Amniotic epithelial cell (primary cell): ENCODE measurements at regions not wholly inside any gene's neighbourhood (a gene's known extent, or its start where the extent isn't known, plus 50 kb on each side); places are given as distances from the start of the nearest gene placed in this dataset.
"Not testable (repeated sequence)": the region's sequence is repeated elsewhere in the genome, so short reads cannot be mapped to it uniquely, and the experiment has no call there.

Source experiments
- DNase-seq: peaks from one replicate; pipeline ENCODE4 v3.0.0-alpha.2; 2010; ENCODE audit warnings: low read depth

DNA sequence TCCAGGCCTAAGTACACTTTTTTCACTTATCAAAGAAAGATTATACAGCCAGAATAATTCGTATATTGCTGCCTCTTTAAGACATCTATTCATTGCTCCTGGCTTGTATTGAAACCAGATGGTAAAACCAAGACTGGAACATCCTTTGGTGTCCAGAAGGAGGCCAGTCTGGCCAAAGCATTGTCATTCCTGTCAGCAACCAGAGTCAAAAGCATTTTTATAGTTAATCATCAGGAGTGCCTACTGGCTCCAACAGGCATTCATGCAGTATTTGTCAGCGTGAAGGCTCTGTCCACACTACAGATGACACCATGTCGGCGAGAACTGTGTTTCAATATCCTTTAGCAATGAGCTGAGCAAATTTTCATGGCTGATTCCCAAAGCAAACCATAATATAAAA, 118.0 kb upstream of the G2E3 start:
- no peak for DNase-seq

DNA sequence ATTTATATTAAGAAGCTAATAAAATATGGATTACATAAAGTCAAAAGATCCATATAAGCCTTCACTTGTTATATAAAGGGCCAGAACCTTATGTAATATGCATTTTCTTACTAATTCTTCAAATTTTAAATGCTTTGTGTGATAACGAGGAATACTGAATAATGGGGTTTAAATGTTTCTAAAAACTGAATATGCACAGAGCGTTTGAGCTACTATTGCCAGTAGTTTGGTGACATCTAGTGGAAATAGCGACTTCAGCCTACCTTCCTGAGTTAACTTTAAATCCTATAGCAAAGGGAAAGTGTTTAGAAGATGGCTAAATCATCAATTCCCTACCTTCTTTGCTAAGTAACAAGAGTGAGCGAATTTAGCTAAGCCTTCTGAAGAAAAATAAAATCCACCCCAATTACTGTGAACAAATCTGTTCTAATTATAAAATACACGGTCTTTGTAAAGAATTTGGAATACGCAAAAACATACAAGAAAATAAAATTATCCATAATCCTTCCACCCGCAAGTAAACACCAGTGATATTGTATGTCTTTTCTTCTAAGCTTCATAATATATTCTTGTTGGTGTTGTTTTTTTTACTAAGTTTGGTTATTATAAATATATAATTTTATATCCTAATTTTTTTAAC, 115.5 kb upstream of the G2E3 start:
- peak; percentile 32 for DNase-seq

DNA sequence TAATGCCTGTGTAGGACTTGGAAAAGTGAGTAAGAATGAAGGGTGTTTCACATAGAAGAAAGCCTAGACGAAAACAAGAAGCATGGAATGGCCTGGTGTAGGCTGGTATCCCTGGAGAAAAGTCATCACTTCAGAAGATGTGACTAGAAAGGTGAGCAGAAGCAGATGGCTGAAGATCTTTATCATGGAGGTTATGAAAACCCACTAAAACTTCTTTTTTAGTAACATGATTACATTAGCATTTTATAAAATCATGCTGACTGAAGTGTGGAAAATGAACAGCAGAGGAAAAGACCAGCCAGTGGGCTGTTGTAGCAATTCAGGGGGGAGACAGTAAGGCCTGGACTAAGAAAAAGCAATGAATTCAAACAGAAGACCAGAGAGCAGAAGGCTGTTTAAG, 114.5 kb upstream of the G2E3 start:
- DNase-seq: no peak

DNA sequence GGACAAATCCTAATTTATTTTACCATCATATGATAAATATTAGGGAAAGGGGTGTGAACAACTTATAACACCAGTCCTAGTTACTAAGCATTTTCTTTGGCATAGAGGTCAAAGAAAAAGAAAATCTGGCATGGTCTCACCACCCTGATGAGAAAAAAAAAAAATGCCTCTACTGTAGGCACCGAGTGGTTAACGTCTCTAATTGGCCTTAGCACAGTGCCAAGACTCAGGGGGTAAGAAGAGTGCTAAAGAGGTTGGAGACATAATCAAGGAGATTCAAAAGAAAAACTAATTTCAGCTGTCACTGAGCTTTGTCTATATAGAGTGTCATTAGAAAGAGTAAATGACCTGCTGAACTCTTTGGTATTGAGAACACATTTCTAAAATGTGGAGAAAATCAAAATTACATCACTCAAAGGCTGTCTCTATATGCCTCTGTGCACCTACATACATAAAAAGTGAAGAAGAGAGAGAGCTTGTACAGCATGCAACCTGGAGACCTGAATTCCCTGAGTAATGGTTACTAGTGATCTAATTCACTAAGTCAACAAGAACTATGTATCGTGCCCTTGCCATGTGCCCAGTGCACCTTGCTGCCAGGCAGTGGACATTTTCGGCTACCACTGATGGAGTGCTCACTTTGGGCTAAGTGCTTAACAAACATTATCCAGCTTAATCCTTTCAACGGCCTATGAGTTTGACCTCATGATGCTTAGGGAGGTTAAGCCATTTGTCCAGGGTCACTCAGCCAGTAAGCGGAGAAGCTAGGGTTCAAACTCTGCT, 113.8 kb upstream of the G2E3 start:
- DNase-seq: no peak

DNA sequence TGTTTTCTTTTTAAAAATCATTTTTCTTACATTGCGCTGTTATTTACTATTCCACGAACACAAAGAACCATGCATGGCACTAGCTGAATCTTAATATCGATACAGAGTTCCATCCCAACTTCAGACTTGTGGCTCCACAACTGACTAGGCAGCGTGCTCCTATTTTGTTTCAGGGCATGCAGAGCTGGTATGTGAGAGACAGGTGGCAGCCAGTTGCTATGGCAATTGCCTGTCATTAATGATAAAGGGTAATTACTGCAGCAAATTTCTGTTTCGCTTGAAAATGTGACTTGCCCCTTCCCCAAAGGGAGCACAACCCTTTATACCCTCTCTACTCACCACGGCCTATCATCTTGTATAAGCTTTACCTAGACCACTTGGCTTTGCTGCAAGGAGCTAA, 113.1 kb upstream of the G2E3 start:
- DNase-seq: no peak

DNA sequence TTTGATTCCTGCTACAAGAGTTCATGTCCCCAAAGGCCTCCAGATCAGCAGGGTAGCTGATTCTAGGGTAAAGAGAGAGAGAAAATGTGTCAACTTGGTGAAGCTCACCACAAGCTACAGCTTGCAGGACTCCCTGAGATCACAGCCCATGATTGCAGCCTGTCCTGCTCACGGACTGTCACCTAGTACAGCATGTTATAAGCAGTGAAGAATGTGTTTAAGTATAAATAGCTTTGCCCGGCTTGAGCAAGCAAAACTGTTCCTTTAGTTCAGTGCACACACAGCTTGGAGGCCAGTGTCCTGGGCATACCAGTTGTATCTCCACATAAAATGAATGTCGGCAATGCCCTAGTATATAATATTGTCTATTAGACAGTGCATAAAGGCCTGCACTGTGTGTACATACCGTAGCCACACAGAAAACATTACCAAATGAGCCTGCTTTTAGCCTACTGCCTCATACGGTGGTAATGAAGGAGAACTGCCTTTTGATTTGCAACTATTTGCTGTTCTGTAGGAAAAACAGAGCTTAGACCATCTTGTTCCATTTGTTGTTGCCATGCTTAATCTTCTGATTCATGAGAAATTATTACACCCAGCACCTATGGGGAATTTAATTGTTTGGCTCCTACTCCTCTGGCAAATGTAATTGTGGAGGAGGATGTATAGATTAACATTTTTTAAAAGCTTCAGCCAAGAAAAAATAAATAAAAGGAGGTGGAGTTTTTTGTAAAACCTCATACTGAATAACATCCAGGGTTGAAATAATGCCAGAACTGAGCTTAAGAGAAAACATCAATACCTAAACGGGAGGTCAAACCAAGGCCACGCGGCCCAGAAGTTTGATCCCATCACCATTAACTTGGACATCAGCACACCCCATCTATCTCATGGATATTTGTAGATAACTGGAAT, 108.1 kb upstream of the G2E3 start:
- no peak for DNase-seq

DNA sequence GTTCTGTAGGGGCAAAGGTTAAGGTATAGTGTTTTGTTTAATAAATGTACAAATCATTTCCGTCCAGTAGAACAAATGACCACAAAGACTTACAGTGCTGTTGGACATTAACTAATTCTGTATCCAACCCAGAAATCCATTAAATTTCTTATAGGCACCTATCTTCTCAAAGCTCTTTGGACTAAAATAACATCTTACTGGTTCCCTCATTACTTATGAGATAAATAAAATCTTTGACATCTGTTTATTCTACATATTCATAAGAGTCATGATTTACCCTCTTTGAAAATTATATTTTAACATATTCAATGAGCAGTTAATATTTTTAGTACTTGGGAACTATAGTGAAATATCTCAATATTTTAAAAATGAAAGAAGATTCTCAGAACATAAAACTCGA, 102.7 kb upstream of the G2E3 start:
- no peak for DNase-seq

DNA sequence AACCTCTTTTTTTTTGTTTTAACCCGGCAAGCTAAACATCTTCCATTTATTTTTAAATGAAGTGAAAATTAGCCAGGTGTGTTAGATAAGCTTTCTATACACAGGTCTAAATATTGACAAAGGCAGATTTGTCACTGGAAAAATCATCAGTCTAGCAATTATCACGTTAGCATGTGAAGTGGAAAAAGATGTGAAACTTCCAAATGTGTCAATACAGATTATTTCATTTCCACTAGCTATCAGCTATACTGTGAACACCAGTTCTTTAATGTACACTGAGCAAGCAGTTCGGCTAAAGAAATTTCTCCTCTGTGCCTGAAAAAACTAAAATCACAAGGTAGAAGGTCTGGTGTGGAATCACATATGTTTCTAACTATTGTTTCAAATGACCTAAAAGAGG, 96.6 kb upstream of the G2E3 start:
- DNase-seq: no peak

DNA sequence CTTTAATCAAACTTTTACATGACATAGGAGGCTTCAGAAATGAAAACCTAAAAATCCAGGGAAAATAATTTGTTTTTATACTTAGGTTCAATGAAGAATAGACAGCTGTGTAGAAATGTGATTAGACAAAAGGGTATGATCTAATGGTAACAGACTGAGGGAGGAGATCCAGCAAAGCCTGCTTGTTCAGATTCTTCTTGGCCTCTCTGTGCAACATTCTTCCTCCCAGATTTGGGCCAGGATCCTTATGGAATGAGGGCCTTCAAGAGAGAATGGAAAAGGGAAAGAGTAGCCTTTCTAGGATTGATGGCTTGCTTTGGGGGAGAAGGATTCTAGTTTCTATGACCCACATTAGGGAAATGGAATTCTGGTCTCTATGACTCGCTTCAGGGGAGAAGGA, 94.5 kb upstream of the G2E3 start:
- DNase-seq: no peak

DNA sequence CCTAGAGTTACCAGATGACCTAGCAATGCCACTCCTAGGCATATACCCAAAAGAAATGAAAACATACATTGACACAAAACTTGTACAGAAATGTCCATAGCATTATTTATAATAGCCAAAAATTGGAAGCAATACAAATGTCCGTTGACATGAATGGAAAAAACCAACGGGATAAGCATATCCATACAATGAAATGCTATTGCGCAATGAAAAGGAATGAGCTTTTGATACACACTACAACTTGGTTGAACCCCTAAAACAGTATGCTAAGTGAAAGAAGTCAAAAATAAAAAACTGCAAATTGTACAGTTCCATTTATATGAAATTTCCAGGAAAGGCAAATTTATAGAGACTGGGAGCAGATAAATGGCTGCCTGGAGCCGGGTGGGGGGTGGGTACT, 90.6 kb upstream of the G2E3 start:
- no peak for DNase-seq

DNA sequence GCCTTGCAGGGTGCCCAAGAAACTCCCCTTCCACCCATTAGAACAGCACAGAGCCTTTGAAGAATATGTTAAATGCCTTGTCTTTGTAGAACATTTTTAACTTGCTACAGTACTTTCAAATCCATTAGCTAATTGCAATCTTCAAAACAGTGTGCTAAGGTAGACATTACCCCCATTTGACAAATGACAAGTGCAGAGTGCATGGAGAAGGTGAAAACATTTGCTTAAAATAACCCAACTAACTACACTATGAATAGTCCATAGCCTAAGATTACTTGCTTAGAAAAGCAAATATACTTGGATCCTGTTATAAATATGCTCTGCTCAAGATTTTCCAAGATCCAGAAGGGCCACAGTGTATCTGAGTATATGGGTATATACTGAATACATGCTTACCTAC, 87.0 kb upstream of the G2E3 start:
- no peak for DNase-seq

DNA sequence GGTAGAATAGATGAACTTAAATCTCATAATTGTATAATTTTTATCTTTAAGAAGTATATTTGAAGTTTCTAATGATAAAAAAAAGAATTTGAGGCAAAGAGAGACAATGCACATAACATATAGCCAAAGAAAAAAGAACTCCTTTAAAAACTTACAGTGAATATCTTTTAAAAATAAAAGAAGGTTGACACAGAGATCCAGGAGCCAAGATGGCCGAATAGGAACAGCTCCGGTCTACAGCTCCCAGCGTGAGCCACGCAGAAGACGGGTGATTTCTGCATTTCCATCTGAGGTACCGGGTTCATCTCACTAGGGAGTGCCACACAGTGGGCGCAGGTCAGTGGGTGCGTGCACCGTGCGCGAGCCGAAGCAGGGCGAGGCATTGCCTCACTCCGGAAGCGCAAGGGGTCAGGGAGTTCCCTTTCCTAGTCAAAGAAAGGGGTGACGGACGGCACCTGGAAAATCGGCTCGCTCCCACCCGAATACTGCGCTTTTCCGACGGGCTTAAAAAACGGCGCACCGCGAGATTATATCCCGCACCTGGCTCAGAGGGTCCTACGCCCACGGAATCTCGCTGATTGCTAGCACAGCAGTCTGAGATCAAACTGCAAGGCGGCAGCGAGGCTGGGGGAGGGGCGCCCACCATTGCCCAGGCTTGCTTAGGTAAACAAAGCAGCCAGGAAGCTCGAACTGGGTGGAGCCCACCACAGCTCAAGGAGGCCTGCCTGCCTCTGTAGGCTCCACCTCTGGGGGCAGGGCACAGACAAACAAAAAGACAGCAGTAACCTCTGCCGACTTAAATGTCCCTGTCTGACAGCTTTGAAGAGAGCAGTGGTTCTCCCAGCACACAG, 84.9 kb upstream of the G2E3 start:
- DNase-seq: not testable (repeated sequence)

DNA sequence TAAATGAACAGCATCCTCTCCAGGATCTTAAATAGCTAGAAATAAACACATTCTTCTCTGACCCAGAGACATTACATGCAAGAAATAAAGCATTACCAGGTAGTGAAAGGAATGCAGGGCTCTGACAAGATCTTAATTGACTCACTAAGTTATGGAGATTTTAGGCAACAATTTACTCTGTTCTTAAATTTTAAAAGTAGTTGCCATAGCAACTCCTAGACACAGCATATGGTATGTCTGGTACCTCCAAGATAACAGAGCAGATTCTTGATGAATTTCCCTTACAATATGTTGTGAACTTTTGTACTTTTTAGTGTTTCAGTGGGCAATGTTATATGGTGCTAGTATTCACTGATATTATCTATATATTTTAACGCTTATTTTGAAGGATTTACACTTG, 76.7 kb upstream of the G2E3 start:
- DNase-seq: peak; percentile 0

DNA sequence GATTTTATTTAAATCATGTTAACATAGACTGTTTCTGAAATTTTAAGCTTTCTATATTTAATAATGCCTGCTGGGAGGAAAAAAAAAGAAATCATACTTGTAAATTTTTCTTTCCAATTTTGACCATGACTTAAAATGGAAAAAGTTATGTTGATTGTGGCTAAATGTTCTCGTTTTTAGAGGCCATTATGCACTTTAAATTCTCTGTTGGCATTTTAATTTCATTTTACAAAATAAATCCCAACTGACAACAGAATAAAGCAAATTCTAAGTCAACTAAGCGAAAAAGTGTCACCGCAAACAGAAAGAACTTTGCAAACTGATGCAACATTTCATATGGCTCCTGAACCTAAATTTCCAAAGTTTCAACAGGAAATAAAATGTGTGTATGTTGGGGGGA, 74.8 kb upstream of the G2E3 start:
- no peak for DNase-seq

DNA sequence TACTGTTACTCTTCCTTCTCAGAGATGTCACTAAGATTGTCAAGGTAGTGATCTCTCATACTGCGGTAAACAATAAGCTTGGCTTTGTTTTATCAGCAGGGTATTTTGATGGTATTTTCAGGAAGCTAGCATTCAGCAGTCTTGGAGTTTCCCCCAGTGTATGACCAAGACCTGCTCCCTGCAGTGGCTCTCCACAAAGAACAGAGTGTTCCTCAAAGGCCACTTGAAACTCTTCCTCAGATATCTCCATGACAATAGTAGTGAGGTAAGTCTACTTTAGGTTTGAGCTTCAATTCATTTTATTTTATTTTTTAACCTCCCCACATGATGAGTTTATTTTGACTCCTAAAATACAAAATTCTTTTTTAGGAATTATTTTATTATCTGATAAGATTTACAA, 74.0 kb upstream of the G2E3 start:
- DNase-seq: no peak

DNA sequence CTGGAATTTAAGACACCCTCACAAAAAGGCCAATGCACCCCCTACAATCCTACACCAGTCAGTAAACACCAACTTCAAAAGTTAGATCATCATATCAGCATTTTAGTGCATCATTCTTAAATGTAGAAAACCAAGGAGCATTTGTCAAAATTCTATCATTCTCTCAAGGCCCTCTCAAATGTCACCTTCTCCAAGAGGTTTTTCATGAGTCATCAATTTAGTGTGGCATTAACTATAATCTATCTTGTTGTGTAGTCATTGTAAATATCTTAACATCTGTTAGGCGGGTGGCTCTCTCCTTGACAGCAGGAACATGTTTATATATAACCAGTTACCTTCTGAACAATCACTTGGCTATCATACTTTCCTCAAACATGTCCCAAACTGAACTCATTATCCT, 62.1 kb upstream of the G2E3 start:
- no peak for DNase-seq

DNA sequence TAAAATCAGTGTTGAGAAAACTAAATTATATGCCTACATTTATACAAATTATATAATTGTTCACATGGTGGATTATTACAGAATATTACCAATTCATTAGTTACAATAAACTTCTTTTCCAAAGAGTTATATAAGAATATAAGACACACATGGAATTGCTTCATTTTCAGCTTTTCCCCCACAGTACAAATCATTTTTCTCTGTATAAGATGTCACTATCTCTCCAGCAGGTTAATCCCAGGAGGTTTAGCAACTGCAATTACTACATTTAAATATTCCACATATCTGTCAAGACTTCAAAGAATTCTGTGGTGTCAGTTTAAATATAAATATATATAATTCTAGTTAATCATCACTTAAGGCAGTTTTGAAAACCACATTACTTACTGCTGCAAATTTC, 59.6 kb upstream of the G2E3 start:
- DNase-seq: no peak

DNA sequence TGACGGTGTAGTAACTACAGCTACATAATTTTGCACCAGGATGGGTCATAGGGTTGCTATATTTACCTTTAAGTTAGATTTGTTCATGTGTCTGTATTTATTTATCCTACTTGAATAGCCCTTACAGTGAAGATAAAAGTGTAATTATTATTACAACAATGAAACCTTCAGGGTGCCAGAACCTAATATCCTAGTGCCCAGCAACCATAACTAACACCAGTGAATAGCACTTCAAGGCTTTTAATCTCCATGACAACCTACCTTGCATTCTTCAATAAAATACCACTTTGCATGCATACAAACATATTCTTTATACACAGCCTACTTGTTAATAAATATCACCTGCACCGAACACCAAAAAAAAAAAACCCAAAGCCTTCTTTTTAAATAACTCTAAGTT, 58.7 kb upstream of the G2E3 start:
- DNase-seq: no peak

DNA sequence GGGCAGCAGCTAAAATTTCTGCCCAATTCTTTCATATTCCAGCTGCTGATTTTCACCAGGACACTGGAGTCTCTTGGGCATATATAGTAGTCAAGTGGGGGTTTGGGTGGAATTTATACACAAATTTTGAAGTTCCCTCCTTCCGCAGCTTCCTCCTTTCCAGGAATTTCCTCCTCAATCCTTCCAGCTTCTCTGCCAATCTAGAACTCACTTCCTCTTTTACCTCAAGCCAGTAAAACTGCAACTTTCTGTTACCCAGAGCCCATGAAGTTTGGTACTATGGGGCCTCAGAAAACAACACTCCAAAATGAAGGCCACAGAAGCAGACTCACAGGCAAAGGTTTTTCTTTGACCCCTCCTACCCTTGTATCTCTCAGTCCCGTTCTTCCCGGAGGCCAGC, 51.7 kb upstream of the G2E3 start:
- DNase-seq: no peak
